CD14-positive monocyte (primary cell): ENCODE measurements at regions not wholly inside any gene's neighbourhood (a gene's known extent, or its start where the extent isn't known, plus 50 kb on each side); places are given as distances from the start of the nearest gene placed in this dataset.

Source experiments
- DNase-seq, 3 donors: peaks; one replicate each; pipeline ENCODE4 v3.0.0-alpha.2; 2011 to 2022
- H2AFZ ChIP-seq: 2 replicates; pipeline ENCODE4 v1.6.0; 2012; ENCODE audit warnings: mild to moderate bottlenecking, low read depth, low read length, inconsistent platforms; ENCODE audit not compliant: insufficient read depth, poor library complexity, severe bottlenecking
- H3K27ac ChIP-seq, 2 donors: 1 replicate in 1 of 2; 2 replicates in 1 of 2; pipeline ENCODE4 v1.5.1; 2012 to 2013; ENCODE audit warnings: low read length in 2 of 2, control low read depth in 1 of 2, inconsistent platforms in 1 of 2, low read depth in 1 of 2, mild to moderate bottlenecking in 1 of 2
- H3K27me3 ChIP-seq, 2 donors: one replicate each; pipeline versions ENCODE4 v1.6.0 to v1.6.1; 2011 to 2013; ENCODE audit warnings: low read length in 2 of 2; ENCODE audit not compliant: control insufficient read depth in 2 of 2, insufficient read depth in 2 of 2
- H3K36me3 ChIP-seq, 2 donors: replicated peaks in 1 of 2; 1 replicate in 1 of 2; 2 replicates in 1 of 2; pipeline versions ENCODE4 v1.5.1 to v1.6.1; 2012 to 2013; ENCODE audit warnings: low read length in 2 of 2, control low read depth in 1 of 2, inconsistent platforms in 1 of 2, mild to moderate bottlenecking in 1 of 2; ENCODE audit not compliant: insufficient read depth in 2 of 2, control insufficient read depth in 1 of 2
- H3K4me1 ChIP-seq, 2 donors: 1 replicate in 1 of 2; 2 replicates in 1 of 2; pipeline versions ENCODE4 v1.5.1 to v1.6.1; 2012 to 2013; ENCODE audit warnings: low read length in 2 of 2, control low read depth in 1 of 2, inconsistent platforms in 1 of 2, mild to moderate bottlenecking in 1 of 2, moderate library complexity in 1 of 2; ENCODE audit not compliant: insufficient read depth in 2 of 2, control insufficient read depth in 1 of 2
- H3K4me2 ChIP-seq: replicated peaks from 2 replicates; pipeline ENCODE3; 2012; ENCODE audit warnings: low read length, moderate library complexity, mild to moderate bottlenecking; ENCODE audit not compliant: poor library complexity, severe bottlenecking; ENCODE audit errors: extremely low read depth
- H3K4me3 ChIP-seq, 3 experiments: fragments of 200-600 bp in 1 of 3; sonication (generic) in 1 of 3; replicated peaks in 1 of 3; 1 replicate in 2 of 3; 2 replicates in 1 of 3; pipeline ENCODE4 v1.5.1; 2011 to 2013; ENCODE audit warnings: low read length in 3 of 3, mild to moderate bottlenecking in 3 of 3, control low read depth in 2 of 3, low read depth in 2 of 3, inconsistent platforms in 1 of 3, moderate library complexity in 1 of 3
- H3K79me2 ChIP-seq: 2 replicates; pipeline ENCODE4 v1.6.0; 2012; ENCODE audit warnings: mild to moderate bottlenecking, control low read depth, inconsistent platforms, low read length, moderate library complexity; ENCODE audit not compliant: insufficient read depth
- H3K9ac ChIP-seq: 2 replicates; pipeline ENCODE4 v1.6.0; 2017; ENCODE audit warnings: low read length, mild to moderate bottlenecking; ENCODE audit not compliant: insufficient read depth, poor library complexity, severe bottlenecking
- H3K9me3 ChIP-seq, 2 donors: replicated peaks in 1 of 2; 1 replicate in 1 of 2; 2 replicates in 1 of 2; pipeline versions ENCODE4 v1.5.1 to v1.6.1; 2012 to 2013; ENCODE audit warnings: low read length in 2 of 2, control low read depth in 1 of 2; ENCODE audit not compliant: control insufficient read depth in 1 of 2, insufficient read depth in 1 of 2
- H4K20me1 ChIP-seq: 2 replicates; pipeline ENCODE4 v1.6.0; 2012; ENCODE audit warnings: mild to moderate bottlenecking, low read length, control low read depth, moderate library complexity; ENCODE audit not compliant: insufficient read depth
- H3K27ac Mint-ChIP-seq, 7 donors: one replicate each; pipeline ENCODE4 v1.8.0; 2020; ENCODE audit warnings: mild to moderate bottlenecking in 7 of 7, mixed read lengths in 7 of 7, moderate library complexity in 6 of 7, inconsistent platforms in 2 of 7
- H3K27me3 Mint-ChIP-seq, 3 donors: one replicate each; pipeline ENCODE4 v1.8.0; 2021 to 2022; ENCODE audit warnings: low read depth in 3 of 3, mild to moderate bottlenecking in 3 of 3, mixed read lengths in 3 of 3, moderate library complexity in 3 of 3, inconsistent platforms in 1 of 3
- H3K36me3 Mint-ChIP-seq, 2 donors: one replicate each; pipeline ENCODE4 v1.8.0; 2020; ENCODE audit warnings: mixed read lengths in 2 of 2, inconsistent platforms in 1 of 2, mild to moderate bottlenecking in 1 of 2
- H3K4me1 Mint-ChIP-seq: one replicate; pipeline ENCODE4 v1.8.0; 2020; ENCODE audit warnings: mild to moderate bottlenecking, mixed read lengths
- H3K4me3 Mint-ChIP-seq, 2 donors: one replicate each; pipeline ENCODE4 v1.8.0; 2020; ENCODE audit warnings: mild to moderate bottlenecking in 2 of 2, mixed read lengths in 2 of 2, moderate library complexity in 1 of 2
- H3K9me3 Mint-ChIP-seq, 7 donors: one replicate each; pipeline ENCODE4 v1.8.0; 2020 to 2022; ENCODE audit warnings: mixed read lengths in 7 of 7, mild to moderate bottlenecking in 6 of 7, moderate library complexity in 6 of 7, inconsistent platforms in 2 of 7
- CTCF ChIP-seq: fragments of 200-600 bp; IDR thresholded peaks from one replicate; pipeline ENCODE4 v1.8.0; 2022; ENCODE audit warnings: antibody characterized with exemption, mild to moderate bottlenecking
- WGBS: methylation state at CpG from one replicate; pipeline ENCODE4 v1.1.5; 2013; ENCODE audit warnings: missing lambda C conversion rate; ENCODE audit not compliant: insufficient coverage; 5-methylcytosine and 5-hydroxymethylcytosine counted together
- intact Hi-C, 2 donors: fragments of 100-400 bp; cut with micrococcal nuclease; formaldehyde crosslinking; loops; one replicate each; pipeline versions ENCODE4 v1.15.0 to v1.15.1; 2023

- no peak overlapping the region for H3K4me2 ChIP-seq
- no peaks in the 10 kb centered on the region for H3K36me3 ChIP-seq
- Mint-ChIP-seq H3K9me3 (peaks cover 0 to 4% (median 1%) of the 10 kb centered on the region in 7 donors), H3K36me3 (no peaks in the 10 kb centered on the region), H3K4me3 (no peak overlapping the region), H3K27ac (no peak overlapping the region), H3K27me3 (no peaks in the 10 kb centered on the region), H3K4me1 (no peaks in the 10 kb centered on the region)
- no peak for DNase-seq
- H3K4me1 ChIP-seq: no peaks in the 10 kb centered on the region
- H3K9me3 ChIP-seq: peaks cover 3 to 5% of the 10 kb centered on the region in 2 donors
- H3K9ac ChIP-seq: no peak overlapping the region
- intact Hi-C loops: no loop called here
- TF ChIP-seq CTCF: no peak
- H3K27me3 ChIP-seq: no peaks in the 10 kb centered on the region
- no CpG with 5 or more reads among the region's 3 CpGs for WGBS
- no peak overlapping the region for H2AFZ ChIP-seq
- H3K27ac ChIP-seq: no peak overlapping the region
- H4K20me1 ChIP-seq: no peaks in the 10 kb centered on the region
- no peak overlapping the region for H3K4me3 ChIP-seq
- no peaks in the 10 kb centered on the region for H3K79me2 ChIP-seq
These were observed 80.1 kb upstream of the ALG10 start for GRCh38 chr12:33942172-33942571.

- no peak overlapping the region for H3K9ac ChIP-seq
- no peaks in the 10 kb centered on the region for H3K4me1 Mint-ChIP-seq
- intact Hi-C loops: no loop called here
- H3K9me3 Mint-ChIP-seq: peaks cover 4 to 15% (median 6%) of the 10 kb centered on the region in 7 donors
- no peak overlapping the region for H3K4me3 Mint-ChIP-seq
- no peak for TF ChIP-seq CTCF
- no peak overlapping the region for H3K4me2 ChIP-seq
- H3K27me3 Mint-ChIP-seq: no peaks in the 10 kb centered on the region
- H3K79me2 ChIP-seq: no peaks in the 10 kb centered on the region
- WGBS: 100% methylated on average over 1 of the region's 3 CpGs
- H3K27ac ChIP-seq: no peak overlapping the region
- no peaks in the 10 kb centered on the region for H3K27me3 ChIP-seq
- H3K36me3 ChIP-seq: no peaks in the 10 kb centered on the region
- no peaks in the 10 kb centered on the region for H4K20me1 ChIP-seq
- no peak overlapping the region for H3K4me3 ChIP-seq
- peaks cover 9 to 15% of the 10 kb centered on the region in 2 donors for H3K9me3 ChIP-seq
- no peak for DNase-seq
- H3K27ac Mint-ChIP-seq: no peak overlapping the region
- no peaks in the 10 kb centered on the region for H3K4me1 ChIP-seq
- no peaks in the 10 kb centered on the region for H3K36me3 Mint-ChIP-seq
- no peak overlapping the region for H2AFZ ChIP-seq
These were observed 77.4 kb upstream of the ALG10 start for GRCh38 chr12:33944703-33945437.
